ENCODE measurements at regions not wholly inside any gene's neighbourhood (a gene's known extent, or its start where the extent isn't known, plus 50 kb on each side); places are given as distances from the start of the nearest gene placed in this dataset.
"Not testable (repeated sequence)": the region's sequence is repeated elsewhere in the genome, so short reads cannot be mapped to it uniquely, and the experiment has no call there.

GRCh38 chr4:97305351-97305750 is 837.9 kb downstream of the STPG2 start:
- DNase-seq = no peak

GRCh38 chr4:97309121-97309520 is 834.2 kb downstream of the STPG2 start:
- no peak for DNase-seq

GRCh38 chr4:97317201-97317600 is 826.1 kb downstream of the STPG2 start:
- no peak for DNase-seq

GRCh38 chr4:97317671-97318070 is 825.6 kb downstream of the STPG2 start:
- DNase-seq = peak; percentile 67

- DNase-seq = not testable (repeated sequence)
These were observed 817.5 kb downstream of the STPG2 start for GRCh38 chr4:97325751-97326150.

GRCh38 chr4:97330917-97331316 is 812.4 kb downstream of the STPG2 start:
- DNase-seq = no peak

GRCh38 chr4:97334348-97334747 is 808.9 kb downstream of the STPG2 start:
- no peak for DNase-seq

- DNase-seq = no peak
These were observed 793.6 kb downstream of the STPG2 start for GRCh38 chr4:97349468-97350186.

GRCh38 chr4:97353876-97354275 is 789.4 kb downstream of the STPG2 start:
- DNase-seq = no peak

- no peak for DNase-seq
These were observed 783.5 kb downstream of the STPG2 start for GRCh38 chr4:97359826-97360225.

GRCh38 chr4:97360733-97361132 is 782.5 kb downstream of the STPG2 start:
- no peak for DNase-seq

- no peak for DNase-seq
These were observed 775.4 kb downstream of the STPG2 start for GRCh38 chr4:97367878-97368277.

GRCh38 chr4:97370568-97370967 is 772.7 kb downstream of the STPG2 start:
- DNase-seq = no peak

- no peak for DNase-seq
These were observed 768.8 kb downstream of the STPG2 start for GRCh38 chr4:97374526-97374925.

GRCh38 chr4:97386969-97387368 is 756.3 kb downstream of the STPG2 start:
- no peak for DNase-seq

GRCh38 chr4:97394653-97395052 is 748.6 kb downstream of the STPG2 start:
- DNase-seq = no peak

GRCh38 chr4:97396097-97396496 is 747.2 kb downstream of the STPG2 start:
- peak; percentile 52 for DNase-seq

- peak; percentile 0 for DNase-seq
These were observed 746.7 kb downstream of the STPG2 start for GRCh38 chr4:97396605-97397004.

GRCh38 chr4:97404876-97405523 is 738.3 kb downstream of the STPG2 start:
- no peak for DNase-seq

GRCh38 chr4:97411356-97411755 is 731.9 kb downstream of the STPG2 start:
- DNase-seq = no peak

GRCh38 chr4:97412331-97412730 is 730.9 kb downstream of the STPG2 start:
- no peak for DNase-seq

- no peak for DNase-seq
These were observed 729.1 kb downstream of the STPG2 start for GRCh38 chr4:97414161-97414560.

GRCh38 chr4:97432551-97432950 is 710.7 kb downstream of the STPG2 start:
- no peak for DNase-seq

- DNase-seq = not testable (repeated sequence)
These were observed 705.1 kb downstream of the STPG2 start for GRCh38 chr4:97437998-97438705.

Data from COR-L47 (cell line).